ENCODE measurements at regions not wholly inside any gene's neighbourhood (a gene's known extent, or its start where the extent isn't known, plus 50 kb on each side); places are given as distances from the start of the nearest gene placed in this dataset.
A peak's percentile ranks its signal among the peaks of the same experiment; 100 is the strongest.
"Not testable (repeated sequence)": the region's sequence is repeated elsewhere in the genome, so short reads cannot be mapped to it uniquely, and the experiment has no call there.

- no peak for DNase-seq (ENCODE audit: extremely low read depth in 1 of 11, low read depth in 9 of 11, low spot score in 4 of 11)
Measured at GRCh38 chr17:13118311-13118710, 100.5 kb upstream of the ELAC2 start.

DNA sequence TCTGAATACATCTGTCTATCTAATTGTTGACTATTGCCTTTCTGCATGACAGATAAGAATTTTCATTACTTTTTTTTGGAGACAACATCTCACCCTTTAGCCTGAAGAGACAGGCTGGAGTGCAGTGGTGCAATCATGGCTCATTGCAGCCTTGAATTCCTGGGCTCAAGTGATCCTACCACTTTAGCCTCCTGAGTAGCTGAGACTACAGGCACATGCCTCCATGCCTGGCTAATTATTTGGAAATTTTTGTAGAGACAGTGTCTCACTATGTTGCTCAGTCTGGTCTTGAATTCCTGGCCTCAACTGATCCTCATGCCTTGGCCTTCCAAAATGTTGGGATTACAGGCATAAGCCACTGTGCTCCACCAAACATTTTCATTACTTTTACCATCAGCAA is 99.8 kb upstream of the ELAC2 start:
- DNase-seq (ENCODE audit: extremely low read depth in 1 of 11, low read depth in 9 of 11, low spot score in 4 of 11) = no peak

GRCh38 chr17:13114601-13115031 is 96.8 kb upstream of the ELAC2 start:
- peak in 9 of 11 donors; percentile 7 to 28 (median 12) for DNase-seq (ENCODE audit: extremely low read depth in 1 of 11, low read depth in 9 of 11, low spot score in 4 of 11)

DNA sequence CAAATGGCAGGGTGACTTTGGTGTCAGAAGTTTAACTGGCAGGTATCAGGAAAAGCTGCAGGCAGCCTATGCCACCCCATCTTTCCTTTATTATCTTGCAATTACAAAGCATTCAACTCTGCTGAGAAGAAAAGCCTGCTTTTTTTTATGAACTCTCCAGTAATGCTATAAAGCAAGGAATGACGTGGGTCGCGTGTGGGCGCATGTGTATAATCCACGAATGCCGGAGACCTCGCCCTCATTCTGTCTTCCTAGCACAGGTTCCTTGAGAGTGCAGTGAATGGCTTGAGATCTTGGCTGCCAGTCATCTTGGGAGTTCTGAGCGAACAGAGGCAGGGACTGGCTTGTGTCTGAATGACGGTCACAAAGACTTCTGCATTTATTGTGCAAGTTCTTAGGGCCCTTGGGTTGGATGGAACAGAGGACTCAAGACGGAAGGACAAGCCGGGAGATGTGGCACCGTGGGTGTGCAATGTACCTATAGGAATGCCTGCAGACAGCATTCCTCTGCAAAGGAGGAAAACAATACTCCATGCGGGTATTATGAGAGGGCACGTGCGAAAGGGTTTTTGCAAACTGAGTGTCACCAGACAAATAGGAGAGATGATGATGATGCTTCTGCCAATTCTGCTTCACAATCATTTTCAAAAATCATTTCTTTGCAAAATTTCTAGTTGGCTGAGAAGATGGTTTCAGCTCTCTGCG is 96.1 kb upstream of the ELAC2 start:
- no peak for DNase-seq (ENCODE audit: extremely low read depth in 1 of 11, low read depth in 9 of 11, low spot score in 4 of 11)

GRCh38 chr17:13107676-13108235 is 89.9 kb upstream of the ELAC2 start:
- DNase-seq (ENCODE audit: extremely low read depth in 1 of 11, low read depth in 9 of 11, low spot score in 4 of 11) = no peak

- no peak for DNase-seq (ENCODE audit: extremely low read depth in 1 of 11, low read depth in 9 of 11, low spot score in 4 of 11)
Measured at GRCh38 chr17:13106171-13106570, 88.3 kb upstream of the ELAC2 start.

GRCh38 chr17:13104576-13104975 is 86.7 kb upstream of the ELAC2 start:
- no peak for DNase-seq (ENCODE audit: extremely low read depth in 1 of 11, low read depth in 9 of 11, low spot score in 4 of 11)

GRCh38 chr17:13102477-13102876 is 84.7 kb upstream of the ELAC2 start:
- DNase-seq (ENCODE audit: extremely low read depth in 1 of 11, low read depth in 9 of 11, low spot score in 4 of 11) = no peak

DNA sequence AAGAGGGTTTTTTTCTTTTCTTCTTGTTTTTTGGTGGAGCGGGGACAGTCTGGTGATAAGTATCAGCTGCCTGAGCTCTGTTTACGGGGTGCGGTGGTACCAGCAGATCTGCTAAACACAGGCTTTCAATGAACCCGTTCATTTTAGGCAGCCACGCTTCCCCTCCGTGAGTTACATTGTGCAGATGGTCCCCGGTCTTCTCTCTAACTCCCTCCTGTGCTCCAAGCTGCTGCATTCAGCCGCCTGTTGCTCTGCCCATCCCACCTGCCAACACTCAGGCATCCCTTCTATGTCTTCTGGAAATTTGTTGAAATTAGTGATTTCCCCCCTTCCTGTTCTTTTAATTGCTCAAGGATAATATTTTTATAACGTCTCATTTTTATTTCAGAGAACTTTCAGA is 82.1 kb upstream of the ELAC2 start:
- DNase-seq (ENCODE audit: extremely low read depth in 1 of 11, low read depth in 9 of 11, low spot score in 4 of 11) = no peak

GRCh38 chr17:13099089-13099735 is 81.4 kb upstream of the ELAC2 start:
- DNase-seq (ENCODE audit: extremely low read depth in 1 of 11, low read depth in 9 of 11, low spot score in 4 of 11) = no peak

- no peak for DNase-seq (ENCODE audit: extremely low read depth in 1 of 11, low read depth in 9 of 11, low spot score in 4 of 11)
Measured at GRCh38 chr17:13096291-13096690, 78.5 kb upstream of the ELAC2 start.

DNA sequence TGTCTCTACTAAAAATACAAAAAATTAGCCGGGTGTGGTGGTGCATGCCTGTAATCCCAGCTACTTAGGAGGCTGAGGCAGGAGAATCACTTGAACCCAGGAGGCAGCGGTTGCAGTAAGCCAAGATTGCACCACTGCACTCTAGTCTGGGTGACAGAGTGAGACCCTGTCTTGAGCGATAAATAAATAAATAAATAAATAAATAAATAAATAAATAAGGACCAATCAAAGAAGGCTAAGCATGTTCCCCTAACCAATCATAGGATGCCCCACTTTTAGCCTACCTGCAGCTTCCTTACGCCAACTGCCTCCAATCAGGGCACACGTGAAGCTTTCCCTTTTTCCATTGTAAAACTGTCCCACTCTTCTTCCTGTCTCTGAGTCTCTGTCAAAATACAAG is 74.2 kb upstream of the ELAC2 start:
- DNase-seq (ENCODE audit: extremely low read depth in 1 of 11, low read depth in 9 of 11, low spot score in 4 of 11) = not testable (repeated sequence)

DNA sequence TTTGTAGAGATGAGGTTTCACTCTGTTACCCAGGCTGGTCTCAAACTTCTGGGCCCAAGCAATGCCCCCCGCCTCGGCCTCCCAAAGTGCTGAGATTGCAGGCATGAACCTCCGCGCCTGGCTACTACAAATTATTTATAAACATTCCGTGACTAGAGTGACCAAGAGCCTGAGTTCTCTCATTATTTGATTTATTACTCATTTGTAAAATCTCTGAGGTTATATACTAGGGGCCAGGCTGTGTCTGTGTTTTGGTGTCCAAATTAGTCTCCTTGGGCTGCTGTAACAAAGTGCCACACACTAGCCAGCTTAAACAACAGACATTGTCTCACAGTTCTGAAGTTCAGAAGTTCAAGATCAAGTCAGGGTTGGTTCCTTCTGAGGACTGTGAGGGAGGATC is 70.8 kb upstream of the ELAC2 start:
- no peak for DNase-seq (ENCODE audit: extremely low read depth in 1 of 11, low read depth in 9 of 11, low spot score in 4 of 11)

DNA sequence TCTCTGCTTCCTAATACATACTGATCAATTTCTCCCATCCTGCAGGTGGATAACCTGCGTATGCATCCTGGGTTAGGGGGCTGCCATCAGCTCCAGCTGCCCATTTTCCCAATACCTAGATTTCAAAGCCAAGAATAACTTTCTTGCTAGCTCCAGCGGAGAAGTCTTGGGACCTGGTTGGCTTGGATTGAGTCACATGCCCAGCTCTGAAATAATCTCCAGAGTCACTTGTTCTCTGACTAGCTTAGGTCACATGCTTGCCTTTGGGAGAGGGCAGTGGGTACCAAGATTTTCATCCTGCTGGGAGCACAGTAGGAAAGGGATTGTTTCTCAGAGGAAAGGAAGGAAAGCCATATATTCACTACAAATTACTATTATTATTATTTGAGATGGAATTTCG is 70.0 kb upstream of the ELAC2 start:
- DNase-seq (ENCODE audit: extremely low read depth in 1 of 11, low read depth in 9 of 11, low spot score in 4 of 11) = no peak

DNA sequence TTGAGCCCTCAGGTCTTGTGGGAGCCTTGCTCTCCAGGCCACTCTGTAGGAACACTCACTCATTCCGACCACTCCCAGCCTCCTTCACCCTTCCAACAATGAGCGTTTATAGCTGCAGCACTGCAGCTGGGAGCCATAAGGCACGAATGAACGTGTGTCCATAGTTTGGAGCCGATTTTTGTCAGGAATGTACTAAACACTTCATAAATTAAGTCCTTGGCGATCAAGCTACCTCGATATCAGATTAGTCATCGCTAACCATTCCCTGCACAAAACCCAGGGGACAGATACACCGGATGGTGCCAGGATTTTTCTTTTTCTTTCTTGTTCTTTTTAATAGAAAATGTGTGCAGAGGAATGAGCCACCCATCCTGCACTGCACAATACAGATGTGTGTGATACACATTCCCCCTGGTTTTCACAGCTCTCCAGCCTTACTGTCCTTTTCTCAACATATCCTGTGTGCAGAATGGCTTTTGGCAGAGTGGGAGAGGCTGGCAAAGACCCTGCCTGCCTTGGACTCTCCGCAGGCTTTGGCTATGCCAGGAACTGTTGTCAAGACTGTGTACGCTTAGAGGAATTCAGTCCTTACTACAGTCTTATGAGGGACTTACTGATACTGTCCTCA is 68.4 kb upstream of the ELAC2 start:
- no peak for DNase-seq (ENCODE audit: extremely low read depth in 1 of 11, low read depth in 9 of 11, low spot score in 4 of 11)

DNA sequence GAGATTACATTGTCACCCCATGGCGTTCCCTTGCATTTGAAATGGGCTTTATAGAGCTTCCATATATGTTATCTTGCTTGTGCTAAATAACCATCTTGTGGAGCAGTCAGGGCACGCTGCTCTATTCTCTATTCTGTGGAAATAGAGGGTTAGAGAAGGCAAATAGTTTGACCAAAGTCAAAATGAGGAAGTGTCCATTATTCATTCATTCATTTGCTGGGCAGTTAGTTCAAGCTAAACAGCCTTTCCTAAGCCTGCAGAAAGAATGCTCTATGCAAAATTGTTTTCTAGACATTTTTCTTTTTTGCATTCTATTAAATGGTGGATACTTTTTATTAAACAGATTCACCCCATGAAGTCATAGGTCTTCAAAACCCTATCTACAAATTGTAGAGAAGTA is 67.8 kb upstream of the ELAC2 start:
- no peak for DNase-seq (ENCODE audit: extremely low read depth in 1 of 11, low read depth in 9 of 11, low spot score in 4 of 11)

- DNase-seq (ENCODE audit: extremely low read depth in 1 of 11, low read depth in 9 of 11, low spot score in 4 of 11) = no peak
Measured at GRCh38 chr17:13084420-13084819, 66.6 kb upstream of the ELAC2 start.

DNA sequence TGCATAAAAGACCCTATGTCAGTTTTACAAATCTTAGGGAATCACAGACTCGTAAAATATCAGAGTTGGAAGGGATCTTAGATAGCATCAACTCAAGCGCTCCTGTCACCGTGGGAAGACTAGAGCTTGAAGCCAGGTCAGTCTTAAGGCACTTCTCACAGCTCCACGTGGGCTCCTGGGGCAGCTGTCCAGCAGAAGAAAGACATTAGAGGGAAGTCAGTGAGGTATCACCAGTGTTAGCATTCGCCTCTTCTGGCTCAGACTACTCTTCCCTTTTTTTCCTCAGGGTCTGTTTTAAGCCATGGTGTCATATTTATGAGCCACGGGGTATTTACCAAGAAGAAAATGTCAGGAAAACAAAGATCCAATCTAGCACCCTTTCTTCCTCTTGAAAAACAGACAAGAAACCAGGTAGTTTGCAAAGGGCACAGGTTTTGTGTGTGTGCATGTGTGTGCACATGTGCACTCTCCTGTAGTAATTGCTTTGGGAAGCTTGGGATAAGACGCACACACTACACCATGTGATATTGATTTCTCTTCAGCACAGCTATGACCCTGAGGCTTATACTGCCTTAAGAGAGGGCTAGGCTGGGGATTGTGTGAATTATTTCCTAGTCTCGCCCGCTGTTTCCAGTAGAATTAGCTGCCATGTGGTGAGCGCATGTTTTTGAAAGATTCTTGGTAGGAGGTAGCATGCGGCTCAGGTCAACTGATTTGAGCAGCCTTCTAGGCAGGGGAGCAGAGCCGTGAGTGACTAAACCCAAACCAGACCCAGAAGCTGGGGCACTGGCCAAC is 61.0 kb upstream of the ELAC2 start:
- DNase-seq (ENCODE audit: extremely low read depth in 1 of 11, low read depth in 9 of 11, low spot score in 4 of 11) = no peak

GRCh38 chr17:13076905-13077304 is 59.1 kb upstream of the ELAC2 start:
- no peak for DNase-seq (ENCODE audit: extremely low read depth in 1 of 11, low read depth in 9 of 11, low spot score in 4 of 11)

Data from renal cortex interstitium (tissue), 11 donors.